H1 (cell line): ENCODE measurements at regions not wholly inside any gene's neighbourhood (a gene's known extent, or its start where the extent isn't known, plus 50 kb on each side); places are given as distances from the start of the nearest gene placed in this dataset.

Experiments
- CTCF ChIA-PET: fragments of 300-600 bp; sonication (Branson Sonifier 250); formaldehyde crosslinking; loops from one replicate; lab custom pipeline; 2021; ENCODE audit not compliant: partially characterized antibody; lab: Charles Lee
- POLR2A ChIA-PET: fragments of 300-600 bp; sonication (Branson Sonifier 250); formaldehyde crosslinking; loops from one replicate; lab custom pipeline; 2021; ENCODE audit warnings: inconsistent platforms; ENCODE audit not compliant: partially characterized antibody; lab: Charles Lee
- DNase-seq, 2 experiments: peaks; one replicate each; pipeline versions ENCODE4 v3.0.0 to v3.0.0-alpha.2; 2010 to 2022; ENCODE audit warnings: low spot score in 2 of 2, low read depth in 1 of 2, mixed read lengths in 1 of 2
- FAIRE-seq: peaks from 2 replicates; lab custom pipeline; 2011; peaks lifted over from hg19 to GRCh38; lab: Jason Lieb, UNC
- H2AFZ ChIP-seq: 2 replicates; pipeline ENCODE4 v1.8.1; 2012; ENCODE audit warnings: low read length, inconsistent platforms
- H2AK5ac ChIP-seq: 2 replicates; pipeline ENCODE4 v1.6.1; 2013; ENCODE audit warnings: low read depth, low read length
- H2BK120ac ChIP-seq: replicated peaks from 2 replicates; pipeline ENCODE3; 2013; ENCODE audit warnings: low read depth, low read length, inconsistent platforms
- H2BK12ac ChIP-seq: 2 replicates; pipeline ENCODE4 v1.6.1; 2013; ENCODE audit warnings: low read depth, low read length
- H2BK15ac ChIP-seq: 2 replicates; pipeline ENCODE4 v1.6.1; 2013; ENCODE audit warnings: low read length
- H2BK20ac ChIP-seq: 2 replicates; pipeline ENCODE4 v1.6.1; 2013; ENCODE audit warnings: low read length
- H2BK5ac ChIP-seq: 2 replicates; pipeline ENCODE4 v1.6.1; 2013; ENCODE audit warnings: low read depth, low read length
- H3K14ac ChIP-seq: 2 replicates; pipeline ENCODE4 v1.6.1; 2013; ENCODE audit warnings: inconsistent platforms; ENCODE audit not compliant: insufficient read length
- H3K18ac ChIP-seq: 2 replicates; pipeline ENCODE4 v1.6.1; 2013; ENCODE audit warnings: low read length; ENCODE audit errors: extremely low read depth
- H3K23ac ChIP-seq: 2 replicates; pipeline ENCODE4 v1.6.1; 2013; ENCODE audit warnings: inconsistent platforms; ENCODE audit not compliant: insufficient read length
- H3K23me2 ChIP-seq: 2 replicates; pipeline ENCODE4 v1.6.1; 2013; ENCODE audit warnings: low read depth, low read length
- H3K27ac ChIP-seq: 2 replicates; pipeline ENCODE4 v1.6.1; 2011; ENCODE audit warnings: low read depth, low read length, inconsistent platforms
- H3K27me3 ChIP-seq, 4 experiments: replicated peaks in 1 of 4; 1 replicate in 1 of 4; 2 replicates in 3 of 4; pipeline versions ENCODE4 v1.6.1 to v1.8.1; 2011 to 2013; ENCODE audit warnings: low read length in 3 of 4, mild to moderate bottlenecking in 3 of 4, inconsistent platforms in 2 of 4, mixed read lengths in 2 of 4, moderate library complexity in 1 of 4; ENCODE audit not compliant: control insufficient read depth in 3 of 4, insufficient read depth in 3 of 4; ENCODE audit errors: extremely low read depth in 1 of 4
- H3K36me3 ChIP-seq, 4 experiments: 2 replicates each; pipeline versions ENCODE4 v1.6.1 to v1.8.1; 2011 to 2013; ENCODE audit warnings: mild to moderate bottlenecking in 4 of 4, low read length in 3 of 4, moderate library complexity in 2 of 4, control low read depth in 1 of 4, inconsistent platforms in 1 of 4; ENCODE audit not compliant: insufficient read depth in 4 of 4, control insufficient read depth in 2 of 4
- H3K4ac ChIP-seq: replicated peaks from 2 replicates; pipeline ENCODE3; 2013; ENCODE audit warnings: low read length, low read depth, mixed read lengths, inconsistent platforms; ENCODE audit not compliant: insufficient read length
- H3K4me1 ChIP-seq, 4 experiments: replicated peaks in 1 of 4; 1 replicate in 1 of 4; 2 replicates in 3 of 4; pipeline versions ENCODE4 v1.6.1 to v1.8.1; 2011 to 2013; ENCODE audit warnings: low read length in 3 of 4, inconsistent platforms in 2 of 4, mixed read lengths in 1 of 4; ENCODE audit not compliant: insufficient read depth in 4 of 4, control insufficient read depth in 3 of 4
- H3K4me2 ChIP-seq, 2 experiments: 2 replicates each; pipeline versions ENCODE4 v1.6.1 to v1.8.1; 2011 to 2013; ENCODE audit warnings: low read depth in 2 of 2, low read length in 2 of 2, control low read depth in 1 of 2, inconsistent platforms in 1 of 2, mild to moderate bottlenecking in 1 of 2; ENCODE audit not compliant: insufficient read depth in 1 of 2
- H3K4me3 ChIP-seq, 4 experiments: fragments of 200-600, 300-600 bp in 1 of 4; sonication (generic), shearing (Covaris generic), sonication (Bioruptor Twin) in 1 of 4; 2 replicates each; pipeline versions ENCODE4 v1.5.1 to v1.8.1; 2011 to 2016; ENCODE audit warnings: low read length in 4 of 4, low read depth in 3 of 4, control low read depth in 2 of 4, inconsistent platforms in 2 of 4, mild to moderate bottlenecking in 2 of 4, mixed read lengths in 1 of 4, moderate library complexity in 1 of 4; ENCODE audit not compliant: insufficient read depth in 2 of 4; ENCODE audit errors: extremely low read depth in 1 of 4
- H3K56ac ChIP-seq: replicated peaks from 2 replicates; pipeline ENCODE3; 2013; ENCODE audit warnings: low read depth, mild to moderate bottlenecking, mixed read lengths, low read length, inconsistent platforms; ENCODE audit not compliant: insufficient read length
- H3K79me1 ChIP-seq: 2 replicates; pipeline ENCODE4 v1.6.1; 2013; ENCODE audit warnings: low read depth, low read length, control low read depth
- H3K79me2 ChIP-seq, 2 experiments: 2 replicates each; pipeline versions ENCODE4 v1.6.1 to v1.8.1; 2012 to 2013; ENCODE audit warnings: low read length in 2 of 2, mild to moderate bottlenecking in 2 of 2, inconsistent platforms in 1 of 2; ENCODE audit not compliant: insufficient read depth in 2 of 2, control insufficient read depth in 1 of 2
- H3K9ac ChIP-seq, 4 experiments: replicated peaks in 1 of 4; 1 replicate in 1 of 4; 2 replicates in 3 of 4; pipeline versions ENCODE4 v1.6.1 to v1.8.1; 2011 to 2013; ENCODE audit warnings: low read depth in 3 of 4, low read length in 3 of 4, control low read depth in 2 of 4, mild to moderate bottlenecking in 2 of 4, moderate library complexity in 2 of 4, inconsistent platforms in 1 of 4; ENCODE audit errors: extremely low read depth in 1 of 4
- H3K9me3 ChIP-seq, 2 experiments: 2 replicates each; pipeline versions ENCODE4 v1.6.1 to v1.8.1; 2012 to 2013; ENCODE audit warnings: mild to moderate bottlenecking in 2 of 2, moderate library complexity in 2 of 2, control low read depth in 1 of 2, inconsistent platforms in 1 of 2, low read depth in 1 of 2, low read length in 1 of 2, mixed read lengths in 1 of 2; ENCODE audit not compliant: insufficient read depth in 2 of 2
- H4K20me1 ChIP-seq, 2 experiments: replicated peaks in 1 of 2; 2 replicates each; pipeline versions ENCODE3 to v1.8.1; 2011 to 2013; ENCODE audit warnings: inconsistent platforms in 2 of 2, low read length in 2 of 2, mild to moderate bottlenecking in 1 of 2; ENCODE audit not compliant: insufficient read depth in 2 of 2, control insufficient read depth in 1 of 2
- H4K5ac ChIP-seq: 2 replicates; pipeline ENCODE4 v1.6.1; 2013; ENCODE audit warnings: low read length, low read depth, mixed read lengths, inconsistent platforms; ENCODE audit not compliant: insufficient read length
- H4K8ac ChIP-seq: 2 replicates; pipeline ENCODE4 v1.8.0; 2013; ENCODE audit warnings: mild to moderate bottlenecking, moderate library complexity, low read length, inconsistent platforms; ENCODE audit not compliant: insufficient read depth; ENCODE audit errors: extremely low read depth
- H4K91ac ChIP-seq: replicated peaks from 2 replicates; pipeline ENCODE3; 2013; ENCODE audit warnings: low read length, mixed read lengths, inconsistent platforms; ENCODE audit not compliant: insufficient read length
- HDAC2 ChIP-seq, 2 experiments: fragments of 300-600 bp in 1 of 2; sonication (generic) in 1 of 2; IDR thresholded peaks; 2 replicates each; pipeline ENCODE4 v1.6.1; 2011 to 2012; ENCODE audit warnings: low read depth in 2 of 2, low read length in 2 of 2, mild to moderate bottlenecking in 2 of 2, moderate library complexity in 2 of 2, borderline replicate concordance in 1 of 2, inconsistent platforms in 1 of 2
- NANOG ChIP-seq: IDR thresholded peaks from 2 replicates; pipeline ENCODE4 v1.6.1; 2011; ENCODE audit warnings: low read length, low read depth, mild to moderate bottlenecking, inconsistent platforms; ENCODE audit not compliant: insufficient read depth, poor library complexity, severe bottlenecking
- WGBS, 2 experiments: shearing (Covaris generic) in 1 of 2; methylation state at CpG; one replicate each; pipeline versions ENCODE4 v1.1.6 to v1.1.7; 2013 to 2015; ENCODE audit warnings: low lambda C conversion rate in 2 of 2, mixed read lengths in 2 of 2, inconsistent platforms in 1 of 2, low coverage in 1 of 2, missing lambda C conversion rate in 1 of 2; ENCODE audit not compliant: insufficient replicate concordance in 2 of 2, insufficient coverage in 1 of 2, insufficient read length in 1 of 2; ENCODE audit errors: extremely low coverage in 1 of 2, missing lambda C conversion rate in 1 of 2; 5-methylcytosine and 5-hydroxymethylcytosine counted together
- TF ChIP-seq, protein P1 (sequence below): IDR thresholded peaks from 2 replicates; pipeline ENCODE4 v1.6.1; 2011; ENCODE audit warnings: low read depth, mild to moderate bottlenecking, low read length; ENCODE audit not compliant: insufficient read depth

DNA sequence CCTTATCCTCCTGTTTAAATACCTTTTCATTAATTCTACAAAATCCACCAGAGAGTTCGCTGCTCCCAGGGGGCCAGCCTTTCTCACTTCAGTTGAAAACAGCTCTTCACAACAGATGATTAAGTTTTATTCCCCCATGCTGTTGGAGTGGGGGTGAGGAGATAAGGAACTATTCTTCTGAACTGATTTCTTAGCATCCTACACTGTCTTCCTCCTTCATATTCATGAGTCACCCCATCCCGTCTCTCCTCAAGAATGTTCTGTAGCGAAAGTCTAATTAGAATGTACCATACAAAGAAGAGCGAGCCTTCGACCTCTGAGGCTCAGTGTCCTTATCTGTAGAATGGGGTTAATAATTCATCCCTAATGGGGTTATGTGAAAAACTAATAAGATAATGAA lies 138.0 kb downstream of the PIK3R1 start:
- no peak overlapping the region for H3K56ac ChIP-seq
- no peak overlapping the region for H3K23ac ChIP-seq
- DNase-seq (no peak), FAIRE-seq (no peak)
- H3K9ac ChIP-seq = no peak overlapping the region
- H3K4me3 ChIP-seq = no peak overlapping the region
- H2BK120ac ChIP-seq = no peak overlapping the region
- H2BK5ac ChIP-seq = no peak overlapping the region
- no peak overlapping the region for H3K4ac ChIP-seq
- H2BK15ac ChIP-seq = no peak overlapping the region
- H2AFZ ChIP-seq = no peak overlapping the region
- no peaks in the 10 kb centered on the region for H4K20me1 ChIP-seq
- POLR2A ChIA-PET = no interaction called here
- no peaks in the 10 kb centered on the region for H3K23me2 ChIP-seq
- CTCF ChIA-PET = interaction anchor here (0.9 to 1.4 kb wide), 3 partner anchors 18 to 653 kb away, joined by 3 read pairs; no protein-coding TSS in a partner anchor
- 96% methylated on average over 5 of the region's 5 CpGs; no CpG with 5 or more reads in 1 of the 2 experiments for WGBS, 2 experiments
- no peaks in the 10 kb centered on the region for H3K79me1 ChIP-seq
- 0 out of 4 replicates have a peak, but pooled peaks cover 0 to 2% of the 10 kb centered on the region in 2 experiments for H3K9me3 ChIP-seq
- H2BK12ac ChIP-seq = no peak overlapping the region
- peaks cover 0 to 4% (median 0%) of the 10 kb centered on the region in 4 experiments; a peak in 1 of 7 replicates for H3K4me1 ChIP-seq
- no peak overlapping the region for H4K5ac ChIP-seq
- H4K8ac ChIP-seq = no peak overlapping the region
- H3K27ac ChIP-seq = no peak overlapping the region
- no peak overlapping the region for H4K91ac ChIP-seq
- no peak overlapping the region for H3K4me2 ChIP-seq
- no peaks in the 10 kb centered on the region for H3K27me3 ChIP-seq
- no peak overlapping the region for H3K14ac ChIP-seq
- no peaks in the 10 kb centered on the region for H3K36me3 ChIP-seq
- no peak overlapping the region for H2AK5ac ChIP-seq
- H2BK20ac ChIP-seq = no peak overlapping the region
- H3K18ac ChIP-seq = no peak overlapping the region
- no peaks in the 10 kb centered on the region for H3K79me2 ChIP-seq
- TF ChIP-seq NANOG (no peak), HDAC2 (IDR thresholded peaks at IDR 0.05; ENCODE audit: borderline replicate concordance in 1 of 2, low read depth in 2 of 2, low read length in 2 of 2) (no peak)
- TF ChIP-seq, protein P1, sequence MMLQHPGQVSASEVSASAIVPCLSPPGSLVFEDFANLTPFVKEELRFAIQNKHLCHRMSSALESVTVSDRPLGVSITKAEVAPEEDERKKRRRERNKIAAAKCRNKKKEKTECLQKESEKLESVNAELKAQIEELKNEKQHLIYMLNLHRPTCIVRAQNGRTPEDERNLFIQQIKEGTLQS = no peak
